ENCODE measurements at regions not wholly inside any gene's neighbourhood (a gene's known extent, or its start where the extent isn't known, plus 50 kb on each side); places are given as distances from the start of the nearest gene placed in this dataset.
"Not testable (repeated sequence)": the region's sequence is repeated elsewhere in the genome, so short reads cannot be mapped to it uniquely, and the experiment has no call there.

DNA sequence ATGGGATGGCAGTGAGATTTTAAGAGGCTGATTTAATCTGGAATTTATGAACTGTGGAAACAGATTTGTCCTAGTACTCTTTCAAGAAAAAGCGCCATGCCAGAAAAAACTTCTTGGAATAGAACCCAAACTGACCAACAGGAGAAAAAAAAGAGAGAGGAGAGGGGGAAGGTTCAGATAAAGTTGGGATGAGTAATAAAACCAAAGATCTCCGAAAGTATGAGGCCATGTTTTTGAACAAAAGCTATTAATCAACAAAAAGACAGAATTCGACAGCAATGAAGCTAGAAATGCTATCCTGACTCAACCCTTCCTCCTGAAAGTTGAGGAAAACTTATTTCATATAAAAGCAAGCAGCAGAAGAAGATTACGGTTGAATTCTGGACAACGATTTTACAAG is 135.5 kb downstream of the CEMIP2 start:
- no peak for DNase-seq

DNA sequence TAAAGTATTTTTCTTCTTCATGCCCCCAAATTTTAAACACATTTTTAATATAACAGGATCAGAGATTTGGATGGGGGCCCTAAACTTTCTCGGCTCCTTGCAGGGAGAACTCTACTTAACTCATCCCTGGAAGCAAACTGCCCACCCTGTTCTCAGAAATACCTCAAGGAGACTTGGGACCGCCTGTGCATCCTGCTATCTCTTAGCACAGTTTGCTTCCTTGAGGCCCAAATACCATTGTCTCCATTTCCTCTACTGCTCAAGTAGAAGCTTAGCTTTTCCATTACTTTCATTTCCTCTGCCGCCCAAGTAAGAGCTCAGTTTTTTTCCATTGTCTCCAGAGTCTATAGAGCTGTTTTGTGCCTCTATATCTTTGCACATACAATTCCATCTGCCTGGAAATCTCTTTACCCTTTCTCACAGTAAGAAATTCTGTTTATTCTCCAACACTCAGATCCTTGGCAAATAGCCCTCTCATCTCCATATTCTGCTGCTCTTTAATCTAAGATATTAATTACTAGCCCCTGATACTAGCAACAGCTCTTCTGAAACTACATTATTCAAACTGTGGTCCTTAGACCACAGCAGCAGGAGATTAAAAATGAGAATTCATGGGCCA is 137.8 kb downstream of the CEMIP2 start:
- no peak for DNase-seq

DNA sequence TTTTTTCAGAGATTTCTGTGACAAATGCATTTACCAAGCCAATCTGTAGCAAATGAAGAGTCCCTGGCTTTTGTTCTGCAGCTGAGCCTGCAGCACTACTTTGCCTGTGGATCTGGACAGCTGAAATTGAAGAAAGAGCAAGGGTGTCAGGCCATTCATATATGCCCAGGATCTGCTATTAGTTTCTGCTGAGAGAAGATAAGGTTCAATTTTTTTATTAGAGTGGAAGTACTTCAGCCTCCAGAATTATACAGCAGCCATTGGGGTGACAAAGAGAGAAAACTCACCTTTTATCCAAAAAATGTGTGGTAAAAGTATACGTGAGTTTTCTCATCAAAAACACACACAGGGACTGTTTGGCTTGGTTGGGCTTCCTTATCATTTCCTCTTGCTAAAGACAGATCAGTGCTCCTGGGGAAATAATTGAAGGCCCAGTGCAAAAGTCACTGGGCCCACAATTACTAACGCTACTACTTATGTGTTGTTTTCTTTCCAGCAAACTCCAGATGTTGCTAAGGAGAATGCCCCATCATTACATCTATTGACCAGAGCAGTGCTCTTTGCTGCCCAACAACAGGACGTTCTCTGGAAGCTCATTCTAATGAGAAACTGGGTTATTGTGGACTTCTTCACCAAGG is 138.6 kb downstream of the CEMIP2 start:
- DNase-seq = no peak

DNA sequence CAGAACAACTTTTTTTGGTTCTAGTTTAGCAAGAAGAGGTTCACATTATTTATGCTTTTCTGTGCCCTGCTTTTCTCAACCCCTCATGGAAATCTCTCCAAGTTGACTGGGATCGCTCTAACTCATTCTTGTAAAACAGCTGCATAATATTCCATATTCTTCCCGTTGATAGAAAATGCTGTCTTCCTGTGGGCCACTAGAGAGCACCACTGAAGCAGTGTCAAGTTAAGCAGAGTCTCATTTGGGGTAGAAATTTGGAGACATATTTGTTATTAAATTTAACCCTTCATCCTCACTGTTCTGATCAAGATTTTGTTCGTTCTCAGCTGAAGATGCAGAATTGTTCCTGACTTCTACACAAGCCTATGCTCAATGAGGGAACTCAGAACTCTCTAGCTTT is 140.1 kb downstream of the CEMIP2 start:
- no peak for DNase-seq

DNA sequence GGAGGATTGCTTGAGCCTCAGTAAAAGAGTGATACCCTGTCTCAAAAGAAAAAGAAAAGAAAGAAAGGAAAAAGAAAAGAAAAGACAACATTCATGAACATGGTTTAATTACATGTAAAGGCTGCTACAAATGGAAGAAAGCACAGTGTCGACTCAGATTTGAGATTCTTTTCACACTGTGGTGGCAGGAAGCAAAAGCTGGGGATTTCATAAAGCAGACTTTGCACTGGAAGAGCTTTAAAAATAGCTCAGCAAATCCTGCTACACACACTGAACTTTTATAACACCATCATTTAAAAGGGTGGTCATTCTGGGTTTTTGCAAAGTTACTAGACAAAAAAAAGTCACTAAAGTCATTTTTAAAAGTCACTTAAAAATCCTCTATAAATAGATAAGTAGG is 140.8 kb downstream of the CEMIP2 start:
- no peak for DNase-seq

DNA sequence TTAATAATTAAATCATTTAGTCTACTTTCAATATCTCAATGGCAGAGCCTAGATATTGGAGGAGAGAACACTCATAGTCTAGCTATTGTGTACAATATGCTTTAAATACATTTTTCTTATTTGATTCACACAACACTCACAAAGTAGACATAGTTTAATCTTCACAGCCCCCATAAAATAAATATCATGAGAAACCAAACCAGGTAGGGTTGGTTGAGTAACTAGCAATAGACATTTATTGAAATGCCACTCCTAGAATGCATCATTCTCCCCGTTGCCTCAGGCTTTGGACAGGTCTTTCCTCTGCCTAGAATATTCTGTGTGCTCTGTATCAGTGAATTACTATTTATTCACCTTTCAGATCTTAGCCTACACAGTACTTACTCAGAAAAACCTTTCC is 141.9 kb downstream of the CEMIP2 start:
- DNase-seq = no peak

DNA sequence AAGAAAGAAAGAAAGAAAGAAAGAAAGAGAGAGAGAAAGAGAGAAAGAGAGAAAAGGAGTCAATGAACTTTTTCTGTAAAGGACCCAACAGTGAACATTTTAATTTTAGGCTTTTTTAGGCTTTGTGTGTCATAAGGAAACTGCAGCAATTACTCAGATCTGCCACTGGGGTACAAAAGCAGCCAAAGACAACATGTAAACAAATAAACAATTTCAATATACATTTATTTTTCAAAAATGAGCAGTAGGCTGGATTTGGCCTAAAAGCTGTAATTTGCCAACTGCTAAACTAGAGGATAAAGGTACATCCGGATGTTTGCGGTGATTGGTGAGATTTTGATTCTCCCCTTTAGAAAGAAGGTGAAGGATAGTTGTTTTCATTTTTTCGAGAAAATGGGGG is 143.6 kb downstream of the CEMIP2 start:
- DNase-seq = no peak

DNA sequence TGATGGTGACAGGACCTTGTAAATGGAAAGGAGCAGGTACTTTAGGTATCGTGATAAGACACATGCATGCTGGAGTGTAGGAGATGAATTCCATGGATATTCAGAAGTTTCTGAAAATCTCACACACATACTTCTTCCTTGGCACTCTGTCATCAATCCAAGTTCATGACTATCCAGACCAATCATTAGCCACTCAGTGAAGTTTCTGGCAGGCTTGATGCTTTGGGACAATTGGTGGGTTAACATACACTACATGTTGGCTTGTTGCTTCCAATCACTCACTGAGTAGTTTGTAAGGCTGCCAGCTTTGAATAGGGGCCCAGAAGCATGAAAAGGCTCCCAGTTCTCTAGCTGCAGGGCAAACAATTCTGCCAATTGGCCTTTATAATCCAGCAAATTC is 147.6 kb downstream of the CEMIP2 start:
- DNase-seq = no peak

DNA sequence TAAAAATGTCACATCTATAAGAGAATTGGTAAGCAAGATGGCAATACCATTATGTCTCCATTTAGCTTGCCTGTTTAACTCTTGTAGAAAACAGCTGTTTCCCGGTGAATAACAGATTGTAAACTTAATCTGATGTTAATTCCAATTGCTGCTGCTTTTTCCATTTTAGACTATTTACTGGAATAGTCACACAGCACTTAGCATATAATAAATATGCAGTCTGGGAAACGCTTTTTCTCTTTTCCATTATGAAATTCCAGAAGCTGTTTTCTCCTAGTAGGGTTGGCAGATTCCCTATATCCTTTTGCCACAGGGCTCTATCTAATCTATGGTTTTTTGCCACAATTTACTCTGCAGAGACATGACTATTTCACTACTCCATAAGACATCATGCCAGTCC is 148.0 kb downstream of the CEMIP2 start:
- no peak for DNase-seq

DNA sequence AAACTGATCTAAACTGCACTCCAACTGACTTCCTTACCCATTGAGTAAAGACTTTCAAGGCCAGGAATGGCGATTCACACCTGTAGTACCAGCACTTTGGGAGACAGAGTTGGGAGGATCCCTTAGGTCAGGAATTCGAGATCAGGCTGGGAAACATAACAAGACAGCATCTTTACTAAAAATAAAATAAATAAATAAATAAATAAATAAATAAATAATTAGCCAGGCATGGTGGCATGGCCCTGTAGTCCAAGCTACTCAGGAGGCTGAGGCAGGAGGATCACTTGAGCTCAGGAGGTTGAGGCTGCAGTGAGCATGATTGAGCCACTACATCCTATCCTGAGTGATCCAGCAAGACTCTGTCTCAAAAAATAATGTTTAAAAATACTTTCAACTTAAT is 148.4 kb downstream of the CEMIP2 start:
- DNase-seq = no peak

DNA sequence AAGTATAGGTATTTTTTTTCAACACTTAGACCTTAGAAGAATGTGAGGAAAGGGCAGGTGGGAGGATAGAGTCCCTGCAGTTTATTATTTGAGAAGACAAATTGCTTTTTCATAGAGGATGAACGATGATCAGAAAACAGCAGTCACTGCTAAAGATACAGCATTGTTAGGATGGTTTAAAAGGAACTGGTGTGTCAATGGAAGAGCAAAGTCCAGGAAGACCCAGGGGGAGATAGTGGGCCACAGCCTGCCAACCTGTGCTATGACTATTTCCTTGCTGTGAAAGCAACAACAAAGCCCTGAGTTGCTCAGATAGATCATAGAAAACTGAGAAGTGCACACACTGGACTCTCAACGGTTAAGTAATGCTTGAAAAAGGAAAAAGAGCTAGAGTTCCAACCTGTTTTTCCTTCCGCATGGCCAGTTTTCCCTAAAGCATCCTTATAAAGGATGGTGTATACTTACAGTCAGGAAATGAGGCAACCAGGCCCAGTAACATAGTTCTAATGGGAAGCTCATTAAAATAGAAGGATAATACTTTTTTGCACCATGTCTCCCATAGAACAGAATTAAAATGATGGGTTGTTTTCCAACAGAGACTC is 153.8 kb downstream of the CEMIP2 start:
- no peak for DNase-seq

DNA sequence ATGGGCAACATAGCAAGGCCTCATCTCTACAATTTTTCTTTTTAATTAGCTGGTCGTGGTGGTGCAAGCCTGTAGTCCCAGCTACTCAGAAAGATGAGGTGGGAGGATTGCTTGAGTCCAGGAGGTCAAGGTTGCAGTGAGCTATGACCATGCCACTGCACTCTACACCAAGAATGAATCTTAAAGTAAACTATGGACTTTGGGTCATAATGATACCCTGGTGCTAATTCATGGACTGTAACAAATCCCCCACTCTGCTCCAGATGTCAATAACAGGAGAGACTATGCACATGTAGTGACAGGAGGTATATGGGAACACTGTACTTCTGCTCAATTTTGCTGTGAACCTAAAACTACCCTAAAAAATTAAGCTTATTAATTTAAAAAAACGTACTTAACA is 155.4 kb downstream of the CEMIP2 start:
- DNase-seq = no peak

DNA sequence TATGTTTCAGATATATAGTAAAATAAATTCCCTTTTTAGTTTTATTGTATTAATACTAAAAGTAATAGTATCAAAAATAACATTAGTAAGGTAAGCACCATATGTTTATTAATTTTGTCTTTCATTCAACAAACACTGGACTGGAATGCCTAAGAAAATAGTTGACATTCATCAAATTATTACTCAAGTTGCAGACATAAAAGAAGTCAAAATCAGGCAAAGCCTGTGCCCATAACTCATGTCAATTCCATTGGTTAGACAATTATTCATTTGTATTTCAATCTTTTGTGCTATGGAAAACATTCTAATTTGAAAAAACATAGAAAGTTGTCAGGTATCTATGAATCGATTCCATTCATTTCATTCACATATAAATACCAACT is 158.9 kb downstream of the CEMIP2 start:
- DNase-seq = no peak

DNA sequence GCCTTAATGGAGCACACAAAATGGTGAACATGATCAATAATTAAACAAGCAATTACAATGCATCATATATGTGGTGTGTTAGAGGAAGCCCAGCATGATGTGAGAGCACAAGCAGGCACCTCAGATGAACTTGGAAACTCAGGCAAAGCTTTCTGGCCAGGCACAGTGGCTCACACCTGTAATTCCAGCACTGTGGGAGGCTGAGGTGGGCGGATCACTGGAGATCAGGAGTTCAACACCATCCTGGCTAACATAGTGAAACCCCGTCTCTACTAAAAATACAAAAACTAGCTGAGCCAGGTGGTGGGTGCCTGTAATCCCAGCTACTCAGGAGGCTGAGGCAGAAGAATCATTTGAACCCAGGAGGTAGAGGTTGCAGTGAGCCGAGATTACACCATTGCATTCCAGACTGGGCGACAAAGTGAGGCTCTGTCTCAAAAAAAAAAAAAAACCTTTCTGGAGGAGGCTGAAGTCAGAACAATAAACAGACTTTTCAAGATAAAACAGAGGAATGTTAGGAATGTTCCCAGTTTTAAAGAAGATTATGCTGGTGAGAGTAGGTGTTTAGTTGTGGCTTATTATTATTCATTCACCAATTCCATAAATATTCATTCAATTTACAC is 159.4 kb downstream of the CEMIP2 start:
- DNase-seq = no peak

DNA sequence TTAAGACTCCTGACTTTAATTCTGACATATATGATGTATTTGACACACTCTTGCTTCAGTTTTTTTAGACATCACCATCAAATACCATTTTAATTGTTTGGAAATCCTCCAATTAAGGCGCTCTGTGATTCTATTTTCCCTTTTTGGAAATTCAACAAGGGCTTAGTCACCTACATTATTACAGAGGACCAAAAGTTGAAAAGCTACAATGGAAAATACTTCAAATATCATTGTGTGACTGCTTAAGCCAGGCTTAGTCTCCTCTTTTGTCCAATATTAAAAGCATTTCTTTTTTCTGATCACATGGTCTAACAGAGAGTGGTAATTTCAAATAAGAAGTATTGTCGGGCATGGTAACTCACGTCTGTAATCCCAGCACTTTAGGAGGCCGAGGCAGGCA is 160.3 kb downstream of the CEMIP2 start:
- no peak for DNase-seq

DNA sequence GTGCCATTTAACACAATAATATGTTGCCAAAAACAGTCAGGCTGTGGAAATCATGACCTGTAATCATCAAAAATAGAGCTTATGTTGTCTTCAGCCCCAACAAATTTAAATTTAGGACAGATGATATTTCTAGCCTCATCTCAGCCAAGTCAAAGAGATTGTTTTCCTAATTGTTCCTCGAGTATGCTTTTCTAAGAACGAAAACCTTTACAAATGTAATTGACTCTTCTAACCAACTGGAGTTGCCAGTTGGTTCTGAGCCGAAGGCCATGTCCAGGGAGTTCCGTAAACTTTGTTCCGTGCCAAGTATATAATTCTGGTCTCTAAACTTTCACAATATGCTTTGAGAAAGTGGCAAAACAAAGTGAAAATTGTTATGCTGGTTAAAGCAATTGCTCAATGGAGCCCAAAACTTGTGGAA is 160.8 kb downstream of the CEMIP2 start:
- DNase-seq = no peak

DNA sequence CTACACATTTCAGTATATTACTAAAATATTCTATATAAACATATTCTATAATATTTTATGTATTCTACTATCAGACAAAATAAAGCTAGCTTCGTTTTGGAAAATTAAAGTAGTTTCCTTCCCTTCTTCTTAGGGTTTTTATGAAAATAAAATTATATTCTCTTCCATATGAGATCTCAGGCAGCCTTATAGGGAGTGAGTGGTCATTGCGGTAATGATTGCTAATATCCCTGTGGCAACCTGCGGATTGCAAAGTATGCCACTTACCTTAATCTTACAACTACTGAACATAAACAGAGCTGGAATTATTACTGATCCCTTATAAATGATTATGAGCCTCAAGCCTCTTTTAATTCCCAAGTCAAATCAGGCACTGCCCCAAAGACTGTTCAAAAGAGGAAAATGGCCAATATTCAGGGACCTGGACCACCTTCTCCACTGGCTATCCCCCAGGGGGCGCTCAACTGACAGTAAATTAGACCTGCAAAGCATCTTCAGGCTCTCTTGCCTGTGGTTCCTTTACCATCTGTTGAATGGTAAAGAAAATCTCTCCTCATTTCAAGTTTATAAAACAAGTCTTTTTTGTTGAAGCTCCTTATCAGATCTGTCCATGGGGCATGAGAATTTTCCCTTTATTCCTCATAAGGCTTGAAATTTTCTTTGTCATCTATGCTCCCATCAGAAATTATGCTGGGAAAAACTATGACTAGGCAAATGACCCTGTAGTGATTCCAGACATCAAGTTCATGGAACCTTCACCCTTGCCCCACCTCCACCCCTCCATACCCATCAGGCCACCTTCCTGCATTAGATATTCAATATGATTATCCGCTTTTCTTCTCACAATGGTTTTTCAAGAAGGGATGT is 163.9 kb downstream of the CEMIP2 start:
- peak; percentile 77 to 78 for DNase-seq

DNA sequence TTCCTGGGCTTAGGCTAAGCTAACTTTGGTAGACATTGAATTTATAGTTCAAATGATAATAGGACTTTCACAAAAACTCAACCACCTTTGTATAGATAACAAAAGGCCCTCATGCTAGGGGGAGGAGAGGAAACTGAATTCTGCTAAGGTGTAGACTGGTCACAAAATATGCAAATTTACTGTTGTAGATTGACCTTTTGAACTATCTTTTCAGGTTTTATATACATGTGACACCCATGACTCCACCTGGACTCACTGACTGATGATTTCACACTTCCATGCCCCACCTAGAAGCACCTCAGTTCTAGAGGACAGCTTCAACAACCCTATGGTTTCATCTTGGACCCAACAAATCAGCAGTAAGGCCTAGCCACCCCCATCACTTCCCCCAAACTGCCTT is 165.7 kb downstream of the CEMIP2 start:
- DNase-seq = no peak

DNA sequence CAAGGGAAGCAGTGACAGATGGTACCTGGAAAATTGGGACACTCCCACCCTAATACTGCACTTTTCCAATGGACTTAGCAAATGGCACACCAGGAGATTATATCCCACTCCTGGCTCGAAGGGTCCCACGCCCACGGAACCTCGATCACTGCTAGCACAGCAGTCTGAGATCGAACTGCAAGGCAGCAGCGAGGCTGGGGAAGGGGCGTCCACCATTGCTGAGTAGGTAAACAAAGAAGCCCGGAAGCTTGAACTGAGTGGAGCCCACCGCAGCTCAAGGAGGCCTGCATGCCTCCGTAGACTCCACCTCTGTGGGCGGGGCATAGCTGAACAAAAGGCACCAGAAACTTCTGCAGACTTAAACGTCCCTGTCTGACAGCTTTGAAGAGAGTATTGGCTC is 172.6 kb downstream of the CEMIP2 start:
- not testable (repeated sequence) for DNase-seq

DNA sequence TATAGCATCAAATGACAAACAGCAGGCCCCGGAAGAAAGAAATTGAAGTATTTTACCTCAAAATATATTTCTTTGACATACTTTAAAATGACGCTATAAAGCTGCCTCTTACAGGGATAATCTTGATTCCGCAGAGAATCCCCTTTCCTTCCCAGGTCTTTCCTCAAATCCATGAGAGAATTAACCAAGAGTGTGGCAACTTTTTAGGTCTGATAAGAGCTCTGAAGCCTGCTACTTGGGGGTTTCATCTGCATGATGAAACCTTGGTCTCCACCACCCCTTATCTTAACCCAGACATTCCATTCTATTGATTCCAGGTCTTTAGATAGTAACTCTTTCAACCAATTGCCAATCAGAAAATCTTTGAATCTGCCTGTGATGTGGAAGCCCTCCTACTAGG is 173.8 kb downstream of the CEMIP2 start:
- DNase-seq = no peak

DNA sequence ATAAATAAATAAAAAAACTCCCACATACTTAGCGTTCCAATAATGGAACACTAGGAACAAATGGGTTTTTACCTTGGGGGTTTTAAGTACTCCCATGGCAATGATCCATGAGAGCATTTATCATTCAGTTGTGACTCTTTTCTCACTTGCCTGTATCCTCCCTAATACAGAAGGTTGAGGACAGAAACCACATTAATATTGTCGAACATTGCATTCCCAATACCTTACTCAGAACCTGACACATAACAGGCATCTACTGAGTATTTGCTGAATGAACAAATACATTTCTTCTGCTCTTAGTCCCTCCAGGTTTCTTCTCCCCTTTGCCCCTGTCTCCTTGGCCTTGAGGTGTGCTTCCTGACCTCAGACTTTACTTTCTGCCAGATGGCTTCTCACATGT is 175.9 kb downstream of the CEMIP2 start:
- DNase-seq = no peak

DNA sequence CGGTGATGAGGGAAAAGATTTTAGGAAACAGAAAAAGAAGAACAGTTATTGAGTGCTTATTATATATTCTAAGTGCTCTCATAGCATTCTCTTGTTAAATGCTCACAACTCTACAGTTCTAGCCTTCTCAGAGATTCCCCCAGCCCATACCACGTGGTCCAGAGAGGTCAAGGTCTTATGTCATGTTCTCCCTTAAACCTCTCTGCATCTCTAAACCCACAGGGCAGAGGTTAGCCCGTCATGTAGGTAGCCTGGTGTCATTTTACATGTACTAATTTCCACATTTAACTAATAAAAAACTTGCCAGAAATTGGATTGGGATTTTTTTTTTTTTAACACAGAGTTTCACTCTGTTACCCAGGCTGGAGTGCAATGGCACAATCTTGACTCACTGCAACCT is 178.0 kb downstream of the CEMIP2 start:
- no peak for DNase-seq

DNA sequence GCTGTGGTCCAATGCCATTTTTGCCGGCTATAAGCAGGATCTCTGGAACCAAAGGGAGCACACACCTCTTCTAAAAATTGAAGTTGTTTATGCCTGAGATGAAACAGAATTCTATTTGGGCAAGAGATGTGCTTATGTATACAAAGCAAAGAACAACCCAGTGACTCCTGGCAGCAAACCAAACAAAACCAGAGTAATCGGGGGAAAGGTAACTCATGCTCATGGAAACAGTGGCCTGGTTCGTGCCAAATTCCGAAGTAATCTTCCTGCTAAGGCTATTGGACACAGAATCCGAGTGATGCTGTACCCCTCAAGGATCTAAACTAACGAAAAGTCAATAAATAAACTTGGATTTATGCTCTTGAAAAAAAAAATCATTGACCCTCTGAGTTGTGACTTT is 178.7 kb downstream of the CEMIP2 start:
- no peak for DNase-seq
